Peyer's patch (tissue), 4 donors: ENCODE measurements at regions not wholly inside any gene's neighbourhood (a gene's known extent, or its start where the extent isn't known, plus 50 kb on each side); places are given as distances from the start of the nearest gene placed in this dataset.

ENCODE experiments used
- CTCF ChIP-seq, 6 experiments: fragments of 450-650 bp in 4 of 6; fragments of 200-600 bp in 2 of 6; sonication (generic) in 1 of 6; IDR thresholded peaks; one replicate each; pipeline ENCODE4 v1.5.1; 2017 to 2019; ENCODE audit warnings: antibody characterized with exemption in 6 of 6, mild to moderate bottlenecking in 3 of 6, moderate library complexity in 1 of 6
- POLR2A ChIP-seq, 2 donors: fragments of 450-650 bp; IDR thresholded peaks; one replicate each; pipeline ENCODE4 v1.5.1; 2017; ENCODE audit warnings: antibody characterized with exemption in 2 of 2, mild to moderate bottlenecking in 2 of 2, moderate library complexity in 2 of 2

DNA sequence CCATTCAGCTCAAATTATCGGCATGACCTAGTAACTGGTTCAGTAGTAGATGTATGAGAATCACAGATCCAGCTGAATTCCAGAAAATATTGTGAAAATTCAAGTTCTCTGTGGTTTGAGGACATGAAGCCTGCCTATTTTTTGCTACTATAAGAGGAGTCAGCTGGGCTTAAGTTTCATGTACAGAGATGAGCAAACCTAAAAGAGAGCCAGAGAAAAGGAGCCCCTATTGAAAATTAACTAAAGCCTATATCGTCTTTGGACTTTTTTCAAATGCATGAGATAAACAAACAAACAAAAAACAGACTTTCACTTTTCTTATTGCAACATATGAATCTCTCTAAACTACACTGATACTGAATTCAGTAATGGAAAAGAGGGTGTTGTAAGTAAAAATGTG, 106.8 kb upstream of the SPRY2 start:
- TF ChIP-seq CTCF (IDR thresholded peaks at IDR 0.05) (no peak), POLR2A (IDR thresholded peaks at IDR 0.05) (no peak)
